BJ (cell line): ENCODE measurements at regions not wholly inside any gene's neighbourhood (a gene's known extent, or its start where the extent isn't known, plus 50 kb on each side); places are given as distances from the start of the nearest gene placed in this dataset.

Source experiments
- CTCF ChIA-PET: fragments of 350-600 bp; formaldehyde crosslinking; extraction: SDS; loops from one replicate; lab custom pipeline; 2021; ENCODE audit warnings: antibody characterized with exemption, inconsistent platforms; lab: Yijun Ruan, JAX
- POLR2A ChIA-PET: fragments of 300-600 bp; sonication (Branson Sonifier 250); formaldehyde crosslinking; extraction: SDS; loops from one replicate; lab custom pipeline; 2021; ENCODE audit warnings: antibody characterized with exemption; lab: Charles Lee
- DNase-seq: peaks from one replicate; pipeline ENCODE4 v3.0.0-alpha.2; 2011; ENCODE audit warnings: low read depth
- H3K27me3 ChIP-seq: 2 replicates; pipeline ENCODE4 v1.6.0; 2011; ENCODE audit warnings: low read length; ENCODE audit not compliant: control insufficient read depth, insufficient read depth
- H3K36me3 ChIP-seq: 2 replicates; pipeline ENCODE4 v1.5.1; 2011; ENCODE audit warnings: low read length; ENCODE audit not compliant: control insufficient read depth, insufficient read depth
- H3K4me3 ChIP-seq: 2 replicates; pipeline ENCODE4 v1.5.1; 2011; ENCODE audit warnings: low read depth, mild to moderate bottlenecking, control low read depth, low read length
- TF ChIP-seq, protein P1 (sequence below): IDR thresholded peaks from 2 replicates; pipeline ENCODE4 v1.5.1; 2011; ENCODE audit warnings: low read depth, mild to moderate bottlenecking, control low read depth, inconsistent platforms, low read length, moderate library complexity; ENCODE audit not compliant: insufficient read depth

- POLR2A ChIA-PET, result no interaction called here
- Histone ChIP-seq H3K36me3 (no peaks in the 10 kb centered on the region), H3K27me3 (no peaks in the 10 kb centered on the region), H3K4me3 (no peak overlapping the region)
- TF ChIP-seq, protein P1, sequence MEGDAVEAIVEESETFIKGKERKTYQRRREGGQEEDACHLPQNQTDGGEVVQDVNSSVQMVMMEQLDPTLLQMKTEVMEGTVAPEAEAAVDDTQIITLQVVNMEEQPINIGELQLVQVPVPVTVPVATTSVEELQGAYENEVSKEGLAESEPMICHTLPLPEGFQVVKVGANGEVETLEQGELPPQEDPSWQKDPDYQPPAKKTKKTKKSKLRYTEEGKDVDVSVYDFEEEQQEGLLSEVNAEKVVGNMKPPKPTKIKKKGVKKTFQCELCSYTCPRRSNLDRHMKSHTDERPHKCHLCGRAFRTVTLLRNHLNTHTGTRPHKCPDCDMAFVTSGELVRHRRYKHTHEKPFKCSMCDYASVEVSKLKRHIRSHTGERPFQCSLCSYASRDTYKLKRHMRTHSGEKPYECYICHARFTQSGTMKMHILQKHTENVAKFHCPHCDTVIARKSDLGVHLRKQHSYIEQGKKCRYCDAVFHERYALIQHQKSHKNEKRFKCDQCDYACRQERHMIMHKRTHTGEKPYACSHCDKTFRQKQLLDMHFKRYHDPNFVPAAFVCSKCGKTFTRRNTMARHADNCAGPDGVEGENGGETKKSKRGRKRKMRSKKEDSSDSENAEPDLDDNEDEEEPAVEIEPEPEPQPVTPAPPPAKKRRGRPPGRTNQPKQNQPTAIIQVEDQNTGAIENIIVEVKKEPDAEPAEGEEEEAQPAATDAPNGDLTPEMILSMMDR, result no peak
- CTCF ChIA-PET, result no interaction called here
- DNase-seq, result no peak
Measured at GRCh38 chr11:56932572-56933220, 56.0 kb upstream of the OR5AK2 start.

GRCh38 chr11:56923116-56923515, 65.6 kb upstream of the OR5AK2 start:
- ChIA-PET POLR2A (no interaction called here), CTCF (no interaction called here)
- no peak for DNase-seq

DNA sequence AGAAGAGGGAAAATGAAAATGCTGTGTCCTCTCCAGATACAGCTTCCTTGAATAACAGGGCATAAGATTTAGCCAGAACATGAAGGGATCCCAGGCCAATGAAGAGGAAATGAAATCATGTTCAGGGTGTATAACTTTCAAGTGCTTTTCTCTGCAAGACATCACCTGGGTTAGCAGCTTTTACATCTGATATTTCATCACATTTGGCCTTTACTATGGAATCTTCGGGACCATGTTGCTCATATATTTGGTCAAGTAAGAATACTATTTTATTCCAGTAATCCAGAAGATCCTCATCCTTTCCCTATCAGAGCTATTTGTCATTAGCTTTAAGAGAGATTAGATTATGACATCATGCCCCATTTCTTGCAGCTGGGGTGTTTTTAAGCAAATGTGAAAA, 66.3 kb upstream of the OR5AK2 start:
- H3K27me3 ChIP-seq, result no peaks in the 10 kb centered on the region
- CTCF ChIA-PET, result no interaction called here
- TF ChIP-seq, protein P1, result no peak
- H3K4me3 ChIP-seq, result no peak overlapping the region
- H3K36me3 ChIP-seq, result no peaks in the 10 kb centered on the region
- no peak for DNase-seq
- POLR2A ChIA-PET, result no interaction called here

More at GRCh38 chr11:56923116-56923515, 65.6 kb upstream of the OR5AK2 start:
- Histone ChIP-seq H3K27me3 (no peaks in the 10 kb centered on the region), H3K36me3 (no peaks in the 10 kb centered on the region), H3K4me3 (no peak overlapping the region)
- TF ChIP-seq, protein P1, result no peak

- no peak for DNase-seq
- TF ChIP-seq, protein P1, result no peak
- Histone ChIP-seq H3K4me3 (no peak overlapping the region), H3K27me3 (no peaks in the 10 kb centered on the region), H3K36me3 (no peaks in the 10 kb centered on the region)
- CTCF ChIA-PET, result no interaction called here
- POLR2A ChIA-PET, result no interaction called here
Measured at GRCh38 chr11:56917708-56918400, 70.9 kb upstream of the OR5AK2 start.

- no peaks in the 10 kb centered on the region for H3K27me3 ChIP-seq
- TF ChIP-seq, protein P1, result no peak
- POLR2A ChIA-PET, result no interaction called here
- CTCF ChIA-PET, result interaction anchor here (0.6 kb wide), 1 partner anchor 572 kb away, joined by 3 read pairs; no protein-coding TSS in a partner anchor
- H3K4me3 ChIP-seq, result no peak overlapping the region
- no peak for DNase-seq
- H3K36me3 ChIP-seq, result no peaks in the 10 kb centered on the region
Measured at GRCh38 chr11:56916587-56916986, 72.1 kb upstream of the OR5AK2 start.
